PC-9 (cell line): ENCODE measurements at regions not wholly inside any gene's neighbourhood (a gene's known extent, or its start where the extent isn't known, plus 50 kb on each side); places are given as distances from the start of the nearest gene placed in this dataset.

Source experiments
- EZH2 ChIP-seq: fragments of 200-600 bp; sonication (generic); IDR thresholded peaks from 2 replicates; pipeline ENCODE4 v1.8.0; 2017; ENCODE audit warnings: antibody characterized with exemption, low read depth
- TF ChIP-seq, protein P1 (sequence below): fragments of 200-600 bp; sonication (generic); conservative IDR thresholded peaks from 2 replicates; pipeline ENCODE4 v1.6.1; 2017; ENCODE audit warnings: mixed run types, antibody characterized with exemption, mild to moderate bottlenecking, moderate library complexity

- TF ChIP-seq, protein P1, sequence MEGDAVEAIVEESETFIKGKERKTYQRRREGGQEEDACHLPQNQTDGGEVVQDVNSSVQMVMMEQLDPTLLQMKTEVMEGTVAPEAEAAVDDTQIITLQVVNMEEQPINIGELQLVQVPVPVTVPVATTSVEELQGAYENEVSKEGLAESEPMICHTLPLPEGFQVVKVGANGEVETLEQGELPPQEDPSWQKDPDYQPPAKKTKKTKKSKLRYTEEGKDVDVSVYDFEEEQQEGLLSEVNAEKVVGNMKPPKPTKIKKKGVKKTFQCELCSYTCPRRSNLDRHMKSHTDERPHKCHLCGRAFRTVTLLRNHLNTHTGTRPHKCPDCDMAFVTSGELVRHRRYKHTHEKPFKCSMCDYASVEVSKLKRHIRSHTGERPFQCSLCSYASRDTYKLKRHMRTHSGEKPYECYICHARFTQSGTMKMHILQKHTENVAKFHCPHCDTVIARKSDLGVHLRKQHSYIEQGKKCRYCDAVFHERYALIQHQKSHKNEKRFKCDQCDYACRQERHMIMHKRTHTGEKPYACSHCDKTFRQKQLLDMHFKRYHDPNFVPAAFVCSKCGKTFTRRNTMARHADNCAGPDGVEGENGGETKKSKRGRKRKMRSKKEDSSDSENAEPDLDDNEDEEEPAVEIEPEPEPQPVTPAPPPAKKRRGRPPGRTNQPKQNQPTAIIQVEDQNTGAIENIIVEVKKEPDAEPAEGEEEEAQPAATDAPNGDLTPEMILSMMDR = no peak
- no peak for TF ChIP-seq EZH2
These were observed 118.7 kb upstream of the PEG3 start for GRCh38 chr19:56959205-56959604.
